ENCODE measurements at regions not wholly inside any gene's neighbourhood (a gene's known extent, or its start where the extent isn't known, plus 50 kb on each side); places are given as distances from the start of the nearest gene placed in this dataset.
A peak's percentile ranks its signal among the peaks of the same experiment; 100 is the strongest.

DNA sequence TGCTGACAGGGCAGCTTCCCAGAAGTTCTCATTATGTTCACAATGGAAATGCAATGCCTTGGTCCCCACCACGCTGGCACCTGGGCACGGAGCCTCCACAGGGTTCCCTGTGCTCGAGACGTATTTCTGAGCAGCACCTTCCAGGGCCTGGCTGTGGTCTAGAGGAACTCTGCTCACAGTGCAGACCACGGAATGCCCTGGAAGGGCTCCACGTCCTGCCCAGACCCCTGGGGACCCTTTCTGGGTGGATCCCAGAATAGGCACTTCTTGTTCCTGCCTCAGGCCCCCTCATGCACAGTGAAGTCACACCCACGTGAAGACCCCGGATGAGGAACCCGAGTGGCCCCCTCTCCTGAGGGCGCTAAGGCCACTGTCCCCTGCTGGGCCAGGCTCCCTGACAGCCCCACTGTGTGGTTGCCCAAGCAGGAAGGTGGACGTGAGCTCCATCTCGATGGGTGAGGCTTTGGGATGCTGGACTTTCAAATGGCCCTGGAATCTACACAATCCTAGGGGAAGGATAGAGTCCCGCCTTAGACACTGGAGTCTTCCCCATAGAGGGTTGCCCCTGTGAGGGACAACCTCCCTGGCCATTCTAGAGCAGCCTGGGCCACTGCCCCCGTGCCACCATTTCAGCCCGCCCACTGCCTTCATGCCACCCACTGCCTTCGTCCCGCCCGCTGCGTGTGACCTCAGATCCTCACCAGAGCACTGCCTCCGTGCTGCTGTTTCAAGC lies 1106.8 kb downstream of the BRD1 start:
- H3K27ac ChIP-seq (ENCODE audit: extremely low read depth, low read depth, low read length) = no peak overlapping the region
- no peaks in the 10 kb centered on the region for H3K4me1 ChIP-seq (ENCODE audit: control insufficient read depth, insufficient read depth, low read length)
- H3K36me3 ChIP-seq (ENCODE audit: control insufficient read depth in 2 of 2, insufficient read depth in 1 of 2, low read length in 2 of 2) = no peaks in the 10 kb centered on the region
- TF ChIP-seq EGR2 (tag by site-specific recombination; IDR thresholded peaks at IDR 0.05; ENCODE audit: low read depth) = peak; percentile 41; the same call in 1 of the 2 replicates
- TF ChIP-seq, protein P1, sequence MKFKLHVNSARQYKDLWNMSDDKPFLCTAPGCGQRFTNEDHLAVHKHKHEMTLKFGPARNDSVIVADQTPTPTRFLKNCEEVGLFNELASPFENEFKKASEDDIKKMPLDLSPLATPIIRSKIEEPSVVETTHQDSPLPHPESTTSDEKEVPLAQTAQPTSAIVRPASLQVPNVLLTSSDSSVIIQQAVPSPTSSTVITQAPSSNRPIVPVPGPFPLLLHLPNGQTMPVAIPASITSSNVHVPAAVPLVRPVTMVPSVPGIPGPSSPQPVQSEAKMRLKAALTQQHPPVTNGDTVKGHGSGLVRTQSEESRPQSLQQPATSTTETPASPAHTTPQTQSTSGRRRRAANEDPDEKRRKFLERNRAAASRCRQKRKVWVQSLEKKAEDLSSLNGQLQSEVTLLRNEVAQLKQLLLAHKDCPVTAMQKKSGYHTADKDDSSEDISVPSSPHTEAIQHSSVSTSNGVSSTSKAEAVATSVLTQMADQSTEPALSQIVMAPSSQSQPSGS (tag by site-specific recombination; IDR thresholded peaks at IDR 0.05; ENCODE audit: low read depth) = no peak
- TF ChIP-seq SALL2 (tag by site-specific recombination; IDR thresholded peaks at IDR 0.05; ENCODE audit: borderline replicate concordance) = no peak
- CTCF ChIA-PET = no interaction called here
- no peaks in the 10 kb centered on the region for H3K9me3 ChIP-seq (ENCODE audit: control insufficient read depth, insufficient read depth, low read depth, low read length)
- POLR2A ChIA-PET = no interaction called here
- no peak overlapping the region for H3K4me3 ChIP-seq (ENCODE audit: low read depth, low read length)

- Histone ChIP-seq H3K9me3 (ENCODE audit: control insufficient read depth, insufficient read depth, low read depth, low read length) (no peaks in the 10 kb centered on the region), H3K4me1 (ENCODE audit: control insufficient read depth, insufficient read depth, low read length) (no peaks in the 10 kb centered on the region), H3K36me3 (ENCODE audit: control insufficient read depth in 2 of 2, insufficient read depth in 1 of 2, low read length in 2 of 2) (no peaks in the 10 kb centered on the region), H3K27ac (ENCODE audit: extremely low read depth, low read depth, low read length) (no peak overlapping the region), H3K4me3 (ENCODE audit: low read depth, low read length) (no peak overlapping the region)
- CTCF ChIA-PET = no interaction called here
- POLR2A ChIA-PET = no interaction called here
- no peak for TF ChIP-seq ZNF621 (tag by site-specific recombination; IDR thresholded peaks at IDR 0.05)
- no peak for TF ChIP-seq WT1 (tag by site-specific recombination; IDR thresholded peaks at IDR 0.05)
- TF ChIP-seq, protein P2, sequence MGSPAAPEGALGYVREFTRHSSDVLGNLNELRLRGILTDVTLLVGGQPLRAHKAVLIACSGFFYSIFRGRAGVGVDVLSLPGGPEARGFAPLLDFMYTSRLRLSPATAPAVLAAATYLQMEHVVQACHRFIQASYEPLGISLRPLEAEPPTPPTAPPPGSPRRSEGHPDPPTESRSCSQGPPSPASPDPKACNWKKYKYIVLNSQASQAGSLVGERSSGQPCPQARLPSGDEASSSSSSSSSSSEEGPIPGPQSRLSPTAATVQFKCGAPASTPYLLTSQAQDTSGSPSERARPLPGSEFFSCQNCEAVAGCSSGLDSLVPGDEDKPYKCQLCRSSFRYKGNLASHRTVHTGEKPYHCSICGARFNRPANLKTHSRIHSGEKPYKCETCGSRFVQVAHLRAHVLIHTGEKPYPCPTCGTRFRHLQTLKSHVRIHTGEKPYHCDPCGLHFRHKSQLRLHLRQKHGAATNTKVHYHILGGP (tag by site-specific recombination; IDR thresholded peaks at IDR 0.05) = no peak
- TF ChIP-seq ZNF391 (tag by site-specific recombination; IDR thresholded peaks at IDR 0.05; ENCODE audit: borderline replicate concordance, low read depth) = no peak
- TF ChIP-seq ZNF138 (tag by site-specific recombination; IDR thresholded peaks at IDR 0.05; ENCODE audit: borderline replicate concordance) = no peak
- TF ChIP-seq ZNF747 (tag by site-specific recombination; IDR thresholded peaks at IDR 0.05) = no peak
- no peak for TF ChIP-seq KLF1 (tag by site-specific recombination; IDR thresholded peaks at IDR 0.05)
- no peak for TF ChIP-seq RBAK (tag by site-specific recombination; IDR thresholded peaks at IDR 0.05)
These were observed 1107.6 kb downstream of the BRD1 start for GRCh38 chr22:48719978-48720661.

DNA sequence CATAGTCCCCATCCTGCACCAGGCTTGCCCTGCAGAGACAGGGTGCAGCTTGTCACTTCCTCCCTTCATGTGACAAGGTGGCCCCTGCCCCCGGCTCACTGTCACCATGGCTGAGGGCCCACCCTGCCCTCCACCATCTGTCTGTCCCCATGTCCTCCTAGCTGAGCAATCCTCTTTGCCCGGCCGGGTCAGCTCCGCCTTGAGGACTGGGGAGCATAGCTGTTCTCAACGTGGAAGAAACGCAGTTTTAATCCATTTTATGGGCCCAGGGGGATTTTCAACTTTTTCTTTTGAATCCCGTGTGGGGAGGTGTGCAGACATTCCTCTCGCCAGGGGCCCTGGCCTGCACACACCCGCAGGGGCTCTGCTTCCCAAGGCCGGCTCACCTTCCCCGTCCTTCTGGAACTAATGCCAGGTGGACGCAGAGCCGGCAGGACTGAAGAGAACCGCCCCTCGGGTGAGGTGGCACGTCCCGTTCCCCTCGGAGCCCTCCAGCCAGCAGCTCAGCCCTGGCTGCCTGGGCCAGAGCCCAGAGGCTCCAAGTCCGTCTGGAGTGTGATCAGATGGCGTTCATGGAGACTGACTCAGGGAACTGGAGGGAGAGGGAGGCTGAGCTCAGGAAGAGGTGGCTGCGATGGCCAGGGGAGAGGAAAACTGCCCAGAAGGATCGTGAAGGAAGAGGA lies 1108.7 kb downstream of the BRD1 start:
- Histone ChIP-seq H3K4me3 (ENCODE audit: low read depth, low read length) (no peak overlapping the region), H3K36me3 (ENCODE audit: control insufficient read depth in 2 of 2, insufficient read depth in 1 of 2, low read length in 2 of 2) (no peaks in the 10 kb centered on the region), H3K27ac (ENCODE audit: extremely low read depth, low read depth, low read length) (no peak overlapping the region), H3K9me3 (ENCODE audit: control insufficient read depth, insufficient read depth, low read depth, low read length) (no peaks in the 10 kb centered on the region), H3K4me1 (ENCODE audit: control insufficient read depth, insufficient read depth, low read length) (no peaks in the 10 kb centered on the region)
- CTCF ChIA-PET = interaction anchor here (0.7 to 0.8 kb wide), 2 partner anchors 19 to 20 kb away, joined by 3 read pairs; no protein-coding TSS in a partner anchor
- POLR2A ChIA-PET = no interaction called here
- TF ChIP-seq BCL11B (tag by site-specific recombination; IDR thresholded peaks at IDR 0.05; ENCODE audit: low read depth) (no peak), ZNF514 (tag by site-specific recombination; IDR thresholded peaks at IDR 0.05) (no peak), ZSCAN23 (tag by site-specific recombination; IDR thresholded peaks at IDR 0.05) (no peak), OSR2 (tag by site-specific recombination; IDR thresholded peaks at IDR 0.05) (no peak), ZNF837 (tag by site-specific recombination; IDR thresholded peaks at IDR 0.05) (no peak), SETDB1 (IDR thresholded peaks at IDR 0.05; ENCODE audit: insufficient read length, low read length) (no peak), ZNF239 (tag by site-specific recombination; IDR thresholded peaks at IDR 0.05) (no peak), ZNF529 (tag by site-specific recombination; IDR thresholded peaks at IDR 0.05; ENCODE audit: insufficient replicate concordance) (no peak), HOXD13 (CRISPR knock-in tag; IDR thresholded peaks at IDR 0.05; ENCODE audit: borderline replicate concordance) (no peak), ZNF175 (tag by site-specific recombination; IDR thresholded peaks at IDR 0.05) (no peak), ZNF473 (tag by site-specific recombination; IDR thresholded peaks at IDR 0.05) (no peak), ZNF2 (tag by site-specific recombination; IDR thresholded peaks at IDR 0.05) (no peak), ZNF341 (tag by site-specific recombination; IDR thresholded peaks at IDR 0.05; ENCODE audit: low read depth) (no peak), ZSCAN4 (tag by site-specific recombination; IDR thresholded peaks at IDR 0.05) (no peak)
- TF ChIP-seq, protein P3, sequence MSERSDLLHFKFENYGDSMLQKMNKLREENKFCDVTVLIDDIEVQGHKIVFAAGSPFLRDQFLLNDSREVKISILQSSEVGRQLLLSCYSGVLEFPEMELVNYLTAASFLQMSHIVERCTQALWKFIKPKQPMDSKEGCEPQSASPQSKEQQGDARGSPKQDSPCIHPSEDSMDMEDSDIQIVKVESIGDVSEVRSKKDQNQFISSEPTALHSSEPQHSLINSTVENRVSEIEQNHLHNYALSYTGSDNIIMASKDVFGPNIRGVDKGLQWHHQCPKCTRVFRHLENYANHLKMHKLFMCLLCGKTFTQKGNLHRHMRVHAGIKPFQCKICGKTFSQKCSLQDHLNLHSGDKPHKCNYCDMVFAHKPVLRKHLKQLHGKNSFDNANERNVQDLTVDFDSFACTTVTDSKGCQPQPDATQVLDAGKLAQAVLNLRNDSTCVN (tag by site-specific recombination; optimal IDR thresholded peaks at IDR 0.05) = no peak
